SK-N-SH treated with all-trans-retinoic acid at 6 μM for 48 hours (cell line): ENCODE measurements at regions not wholly inside any gene's neighbourhood (a gene's known extent, or its start where the extent isn't known, plus 50 kb on each side); places are given as distances from the start of the nearest gene placed in this dataset.

Experiments used
- ATAC-seq: fragments of 200-7000 bp; cut with Tn5 transposase; 3 replicates; pipeline ENCODE4 v1.9.1; 2020; ENCODE audit warnings: mild to moderate bottlenecking, moderate library complexity
- ARNTL ChIP-seq: fragments of 450-650 bp; formaldehyde crosslinking; IDR thresholded peaks from 2 replicates; pipeline ENCODE4 v1.5.0; 2020; ENCODE audit warnings: low read depth, mild to moderate bottlenecking, moderate library complexity, borderline replicate concordance
- BACH2 ChIP-seq: fragments of 250-450 bp; sonication (Bioruptor Pico); IDR thresholded peaks from 2 replicates; pipeline ENCODE4 v1.9.0; 2021; ENCODE audit warnings: mild to moderate bottlenecking, borderline replicate concordance
- CSDC2 ChIP-seq: fragments of 250-450 bp; sonication (Bioruptor Pico); IDR thresholded peaks from 2 replicates; pipeline ENCODE4 v1.5.0; 2020; ENCODE audit warnings: mild to moderate bottlenecking, moderate library complexity
- ESRRG ChIP-seq: fragments of 250-450 bp; sonication (Bioruptor Pico); IDR thresholded peaks from 2 replicates; pipeline ENCODE4 v1.6.1; 2021; ENCODE audit warnings: mild to moderate bottlenecking
- GLIS3 ChIP-seq: fragments of 250-450 bp; sonication (Bioruptor Pico); IDR thresholded peaks from 2 replicates; pipeline ENCODE4 v1.5.0; 2020; ENCODE audit warnings: mild to moderate bottlenecking, moderate library complexity
- ISL1 ChIP-seq: fragments of 250-450 bp; sonication (Bioruptor Pico); IDR thresholded peaks from 2 replicates; pipeline ENCODE4 v2.1.2; 2022; ENCODE audit warnings: mild to moderate bottlenecking, moderate library complexity
- OSR1 ChIP-seq: fragments of 250-450 bp; sonication (Bioruptor Pico); IDR thresholded peaks from 2 replicates; pipeline ENCODE4 v1.8.0; 2022; ENCODE audit warnings: moderate library complexity, mild to moderate bottlenecking, inconsistent platforms
- PPARA ChIP-seq: fragments of 250-450 bp; sonication (Bioruptor Pico); IDR thresholded peaks from 2 replicates; pipeline ENCODE4 v1.5.0; 2020; ENCODE audit warnings: mild to moderate bottlenecking, borderline replicate concordance
- RARB ChIP-seq: fragments of 250-450 bp; sonication (Bioruptor Pico); IDR thresholded peaks from 2 replicates; pipeline ENCODE4 v1.8.0; 2021; ENCODE audit warnings: mild to moderate bottlenecking, moderate library complexity
- SNAI2 ChIP-seq: fragments of 250-450 bp; sonication (Bioruptor Pico); IDR thresholded peaks from 2 replicates; pipeline ENCODE4 v1.5.0; 2020; ENCODE audit warnings: mild to moderate bottlenecking, moderate library complexity
- TCF4 ChIP-seq: fragments of 250-450 bp; sonication (Bioruptor Pico); IDR thresholded peaks from 2 replicates; pipeline ENCODE4 v1.8.0; 2021; ENCODE audit warnings: mild to moderate bottlenecking, moderate library complexity, borderline replicate concordance
- TOX ChIP-seq: fragments of 250-450 bp; sonication (Bioruptor Pico); IDR thresholded peaks from 2 replicates; pipeline ENCODE4 v1.8.0; 2021; ENCODE audit warnings: mild to moderate bottlenecking, moderate library complexity, borderline replicate concordance
- TSHZ2 ChIP-seq: fragments of 250-450 bp; sonication (Bioruptor Pico); IDR thresholded peaks from 2 replicates; pipeline ENCODE4 v1.5.0; 2020; ENCODE audit warnings: mild to moderate bottlenecking, moderate library complexity
- ZC3H10 ChIP-seq: fragments of 250-450 bp; sonication (Bioruptor Pico); IDR thresholded peaks from 2 replicates; pipeline ENCODE4 v1.5.1; 2021; ENCODE audit warnings: mild to moderate bottlenecking, moderate library complexity
- ZFP30 ChIP-seq: fragments of 450-650 bp; formaldehyde crosslinking; IDR thresholded peaks from 2 replicates; pipeline ENCODE4 v1.5.0; 2022; ENCODE audit warnings: mild to moderate bottlenecking, moderate library complexity
- ZNF565 ChIP-seq: fragments of 450-650 bp; formaldehyde crosslinking; conservative IDR thresholded peaks from 2 replicates; pipeline ENCODE4 v1.5.0; 2020; ENCODE audit warnings: low read depth, mild to moderate bottlenecking, moderate library complexity
- ZNF70 ChIP-seq: fragments of 450-650 bp; formaldehyde crosslinking; IDR thresholded peaks from 2 replicates; pipeline ENCODE4 v1.5.0; 2020; ENCODE audit warnings: mild to moderate bottlenecking, moderate library complexity
- ZNF8 ChIP-seq: fragments of 450-650 bp; formaldehyde crosslinking; IDR thresholded peaks from 2 replicates; pipeline ENCODE4 v1.5.0; 2020; ENCODE audit warnings: mild to moderate bottlenecking, moderate library complexity
- TF ChIP-seq, protein P1 (sequence below): fragments of 250-450 bp; sonication (Bioruptor Pico); IDR thresholded peaks from 2 replicates; pipeline ENCODE4 v1.5.1; 2020; ENCODE audit warnings: low read depth, mild to moderate bottlenecking, moderate library complexity
- TF ChIP-seq, protein P2 (sequence below): fragments of 250-450 bp; sonication (Bioruptor Pico); IDR thresholded peaks from 2 replicates; pipeline ENCODE4 v1.8.0; 2020; ENCODE audit warnings: mild to moderate bottlenecking, moderate library complexity, borderline replicate concordance
- TF ChIP-seq, protein P3 (sequence below): fragments of 250-450 bp; sonication (Bioruptor Pico); IDR thresholded peaks from 2 replicates; pipeline ENCODE4 v1.8.0; 2021; ENCODE audit warnings: low read depth, mild to moderate bottlenecking, moderate library complexity, borderline replicate concordance

- no peak for ATAC-seq
- no peak for TF ChIP-seq TOX (CRISPR knock-in tag)
- no peak for TF ChIP-seq ZNF565 (CRISPR knock-in tag)
- no peak for TF ChIP-seq ESRRG (CRISPR knock-in tag)
- TF ChIP-seq, all 23 proteins: peak for 0
These were observed 245.9 kb upstream of the TARS1 start for GRCh38 chr5:33194914-33195313.

DNA sequence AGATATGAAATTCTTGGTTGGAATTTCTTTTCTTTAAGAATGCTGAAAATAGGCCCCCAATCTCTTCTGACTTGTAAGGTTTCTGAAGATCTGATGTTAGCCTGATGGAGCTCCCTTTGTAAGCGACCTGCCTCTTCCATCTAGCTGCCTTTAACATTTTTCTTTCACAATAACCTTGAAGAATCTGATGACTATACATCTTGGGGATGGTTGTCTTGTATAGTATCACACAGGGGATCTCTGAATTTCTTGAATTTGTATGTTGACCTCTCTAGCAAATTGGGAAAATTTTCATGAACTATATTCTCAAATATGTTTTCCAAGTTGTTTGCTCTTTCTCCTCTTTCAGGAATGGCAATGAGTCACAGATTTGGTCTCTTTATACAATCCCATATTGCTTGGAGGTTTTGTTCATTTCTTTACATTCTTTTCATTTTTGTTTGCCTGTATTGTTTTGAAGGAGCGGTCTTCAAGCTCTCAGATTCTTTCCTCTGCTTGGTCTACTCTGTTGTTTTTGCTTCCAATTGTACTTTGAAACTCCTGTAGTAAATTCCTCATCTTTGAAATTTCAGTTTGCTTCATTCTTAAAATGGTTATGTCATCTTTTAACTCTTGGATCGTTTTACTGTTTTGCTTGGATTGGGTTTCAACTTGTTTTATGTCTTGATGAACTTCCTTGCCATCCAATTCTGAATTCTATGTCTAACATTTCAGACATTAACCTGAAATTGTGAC is 245.2 kb upstream of the TARS1 start:
- peak; percentile 86 for ATAC-seq
- TF ChIP-seq TOX (CRISPR knock-in tag) (no peak), GLIS3 (CRISPR knock-in tag) (no peak), RARB (no peak), ZFP30 (CRISPR knock-in tag) (no peak), ZC3H10 (CRISPR knock-in tag) (no peak), ESRRG (CRISPR knock-in tag) (no peak), SNAI2 (CRISPR knock-in tag) (no peak), BACH2 (no peak), PPARA (no peak), TSHZ2 (no peak), CSDC2 (CRISPR knock-in tag) (no peak)
- TF ChIP-seq, protein P1, sequence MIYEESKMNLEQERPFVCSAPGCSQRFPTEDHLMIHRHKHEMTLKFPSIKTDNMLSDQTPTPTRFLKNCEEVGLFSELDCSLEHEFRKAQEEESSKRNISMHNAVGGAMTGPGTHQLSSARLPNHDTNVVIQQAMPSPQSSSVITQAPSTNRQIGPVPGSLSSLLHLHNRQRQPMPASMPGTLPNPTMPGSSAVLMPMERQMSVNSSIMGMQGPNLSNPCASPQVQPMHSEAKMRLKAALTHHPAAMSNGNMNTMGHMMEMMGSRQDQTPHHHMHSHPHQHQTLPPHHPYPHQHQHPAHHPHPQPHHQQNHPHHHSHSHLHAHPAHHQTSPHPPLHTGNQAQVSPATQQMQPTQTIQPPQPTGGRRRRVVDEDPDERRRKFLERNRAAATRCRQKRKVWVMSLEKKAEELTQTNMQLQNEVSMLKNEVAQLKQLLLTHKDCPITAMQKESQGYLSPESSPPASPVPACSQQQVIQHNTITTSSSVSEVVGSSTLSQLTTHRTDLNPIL (CRISPR knock-in tag), result no peak
- TF ChIP-seq, protein P2, sequence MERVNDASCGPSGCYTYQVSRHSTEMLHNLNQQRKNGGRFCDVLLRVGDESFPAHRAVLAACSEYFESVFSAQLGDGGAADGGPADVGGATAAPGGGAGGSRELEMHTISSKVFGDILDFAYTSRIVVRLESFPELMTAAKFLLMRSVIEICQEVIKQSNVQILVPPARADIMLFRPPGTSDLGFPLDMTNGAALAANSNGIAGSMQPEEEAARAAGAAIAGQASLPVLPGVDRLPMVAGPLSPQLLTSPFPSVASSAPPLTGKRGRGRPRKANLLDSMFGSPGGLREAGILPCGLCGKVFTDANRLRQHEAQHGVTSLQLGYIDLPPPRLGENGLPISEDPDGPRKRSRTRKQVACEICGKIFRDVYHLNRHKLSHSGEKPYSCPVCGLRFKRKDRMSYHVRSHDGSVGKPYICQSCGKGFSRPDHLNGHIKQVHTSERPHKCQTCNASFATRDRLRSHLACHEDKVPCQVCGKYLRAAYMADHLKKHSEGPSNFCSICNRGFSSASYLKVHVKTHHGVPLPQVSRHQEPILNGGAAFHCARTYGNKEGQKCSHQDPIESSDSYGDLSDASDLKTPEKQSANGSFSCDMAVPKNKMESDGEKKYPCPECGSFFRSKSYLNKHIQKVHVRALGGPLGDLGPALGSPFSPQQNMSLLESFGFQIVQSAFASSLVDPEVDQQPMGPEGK (CRISPR knock-in tag), result no peak

DNA sequence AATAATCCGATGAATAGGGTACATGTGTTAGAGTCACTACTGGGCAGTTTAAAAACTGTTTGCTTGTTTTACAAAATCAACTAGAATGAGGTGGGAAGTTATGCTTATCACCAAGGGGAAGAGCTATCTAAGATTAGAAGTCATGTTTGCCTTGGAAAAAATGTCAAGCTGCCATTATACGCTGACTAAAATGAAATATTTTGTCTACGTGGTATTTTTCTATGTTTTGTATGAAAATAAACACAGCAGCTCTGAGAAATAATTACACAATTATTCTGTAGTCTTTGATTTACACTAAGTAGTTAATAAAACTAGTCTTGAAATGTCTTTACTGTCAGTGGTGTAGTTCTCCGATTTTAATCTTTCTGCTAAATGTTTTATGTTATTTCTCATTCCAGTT is 241.9 kb upstream of the TARS1 start:
- TF ChIP-seq TCF4 (no peak), ZNF565 (CRISPR knock-in tag) (no peak), BACH2 (no peak), PPARA (no peak), ISL1 (CRISPR knock-in tag) (no peak), GLIS3 (CRISPR knock-in tag) (no peak), ZNF70 (CRISPR knock-in tag) (no peak), TOX (CRISPR knock-in tag) (no peak), ZFP30 (CRISPR knock-in tag) (no peak), ARNTL (CRISPR knock-in tag) (no peak), OSR1 (CRISPR knock-in tag) (no peak), ZNF8 (CRISPR knock-in tag) (no peak), TSHZ2 (no peak)
- TF ChIP-seq, protein P2 (CRISPR knock-in tag), result no peak
- TF ChIP-seq, protein P3, sequence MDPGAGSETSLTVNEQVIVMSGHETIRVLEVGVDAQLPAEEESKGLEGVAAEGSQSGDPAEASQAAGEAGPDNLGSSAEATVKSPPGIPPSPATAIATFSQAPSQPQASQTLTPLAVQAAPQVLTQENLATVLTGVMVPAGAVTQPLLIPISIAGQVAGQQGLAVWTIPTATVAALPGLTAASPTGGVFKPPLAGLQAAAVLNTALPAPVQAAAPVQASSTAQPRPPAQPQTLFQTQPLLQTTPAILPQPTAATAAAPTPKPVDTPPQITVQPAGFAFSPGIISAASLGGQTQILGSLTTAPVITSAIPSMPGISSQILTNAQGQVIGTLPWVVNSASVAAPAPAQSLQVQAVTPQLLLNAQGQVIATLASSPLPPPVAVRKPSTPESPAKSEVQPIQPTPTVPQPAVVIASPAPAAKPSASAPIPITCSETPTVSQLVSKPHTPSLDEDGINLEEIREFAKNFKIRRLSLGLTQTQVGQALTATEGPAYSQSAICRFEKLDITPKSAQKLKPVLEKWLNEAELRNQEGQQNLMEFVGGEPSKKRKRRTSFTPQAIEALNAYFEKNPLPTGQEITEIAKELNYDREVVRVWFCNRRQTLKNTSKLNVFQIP, result no peak
- TF ChIP-seq, protein P1 (CRISPR knock-in tag), result no peak
- TF ChIP-seq, all 23 proteins: peak for 0
- ATAC-seq, result no peak
